Epithelial cell of prostate (primary cell): ENCODE measurements at regions not wholly inside any gene's neighbourhood (a gene's known extent, or its start where the extent isn't known, plus 50 kb on each side); places are given as distances from the start of the nearest gene placed in this dataset.

Experiments used
- DNase-seq: peaks from one replicate; pipeline ENCODE4 v3.0.0-alpha.2; 2011; ENCODE audit warnings: low read depth, low spot score
- H3K27ac ChIP-seq: fragments of 450-650 bp; 2 replicates; pipeline ENCODE4 v1.5.1; 2017; ENCODE audit warnings: mild to moderate bottlenecking

GRCh38 chr17:68750208-68750562, 149.0 kb upstream of the FAM20A start:
- H3K27ac ChIP-seq: no peak overlapping the region
- no peak for DNase-seq

GRCh38 chr17:68749349-68750207, 148.4 kb upstream of the FAM20A start:
- no peak overlapping the region for H3K27ac ChIP-seq
- no peak for DNase-seq

GRCh38 chr17:68748381-68748780, 147.2 kb upstream of the FAM20A start:
- no peak for DNase-seq
- H3K27ac ChIP-seq: no peak overlapping the region

DNA sequence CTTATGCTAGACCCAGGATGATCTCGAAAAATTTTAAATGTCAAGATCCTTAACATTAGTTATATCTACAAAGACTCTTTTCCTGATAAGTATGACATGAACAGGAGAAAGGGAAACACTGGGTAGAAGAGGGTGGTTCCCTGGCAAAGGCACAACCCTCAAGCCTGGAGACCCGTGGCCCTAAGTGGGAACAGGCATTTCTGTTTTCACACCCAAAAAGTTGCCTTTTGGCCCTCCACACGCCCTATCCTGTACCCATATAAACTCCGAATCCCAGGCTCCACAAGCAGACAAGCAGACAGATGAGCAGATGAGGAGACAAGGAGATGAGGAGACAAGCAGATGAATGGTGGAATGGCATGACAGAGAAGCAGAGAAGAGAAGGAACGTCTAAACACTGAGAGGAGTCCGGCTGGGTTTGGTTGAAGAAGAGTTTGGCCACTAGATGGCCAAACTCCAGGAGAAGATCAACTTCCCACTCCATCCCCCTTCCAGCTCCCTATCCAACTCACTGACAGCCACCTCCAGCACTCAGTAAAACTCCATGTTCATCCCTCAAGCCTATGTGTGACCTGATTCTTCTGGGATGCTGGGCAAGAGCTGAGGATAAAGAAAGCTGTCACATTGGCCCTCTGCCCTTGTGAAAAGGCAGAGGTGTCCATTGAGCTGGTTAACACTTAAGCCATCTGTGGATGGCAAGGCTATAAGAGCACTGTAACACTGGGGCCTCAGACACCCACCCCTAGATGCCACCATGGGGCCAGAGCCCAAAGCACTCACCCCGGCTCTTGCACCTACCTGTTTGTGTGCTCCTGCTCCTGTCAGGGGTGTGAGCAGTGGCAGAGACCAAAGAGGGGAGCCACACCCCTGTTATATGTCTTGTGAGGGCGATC, 139.6 kb upstream of the FAM20A start:
- H3K27ac ChIP-seq: no peak overlapping the region
- DNase-seq: no peak

DNA sequence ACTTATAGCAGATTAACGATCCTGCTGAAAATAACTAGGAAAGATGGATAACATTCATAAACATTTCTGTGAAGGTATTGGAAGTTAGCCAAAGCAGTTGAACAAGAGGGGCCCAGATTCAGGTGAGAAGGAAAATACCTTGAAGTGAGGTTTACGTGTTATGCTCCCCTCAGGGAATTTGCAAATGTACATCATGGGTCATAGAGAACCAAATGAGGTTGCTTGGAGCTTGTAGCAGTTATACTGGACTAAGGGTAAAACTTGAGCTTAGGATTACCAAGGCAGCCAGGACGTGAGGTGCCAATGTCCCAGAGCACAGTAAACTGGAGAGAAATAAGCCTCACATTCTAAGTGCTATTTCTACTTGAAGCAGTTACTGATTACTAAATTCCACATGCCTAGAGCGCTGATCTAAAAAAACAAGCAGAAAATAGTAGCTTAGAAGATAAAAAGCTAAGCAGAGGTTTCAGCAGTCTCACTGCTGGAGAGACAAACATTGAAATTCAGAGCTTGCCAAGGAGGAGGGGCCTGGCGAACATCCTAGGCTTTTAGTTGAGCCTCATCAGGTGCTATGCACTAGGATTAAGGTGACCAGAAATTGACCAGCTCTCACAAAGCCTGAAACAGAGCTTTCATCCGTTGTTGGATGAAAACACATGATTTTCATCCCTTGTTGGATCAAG, 136.7 kb upstream of the FAM20A start:
- DNase-seq: no peak
- H3K27ac ChIP-seq: no peak overlapping the region

- no peak for DNase-seq
- H3K27ac ChIP-seq: no peak overlapping the region
These were observed 133.8 kb upstream of the FAM20A start for GRCh38 chr17:68734931-68735330.

GRCh38 chr17:68734187-68734900, 133.2 kb upstream of the FAM20A start:
- no peak for DNase-seq
- no peak overlapping the region for H3K27ac ChIP-seq

DNA sequence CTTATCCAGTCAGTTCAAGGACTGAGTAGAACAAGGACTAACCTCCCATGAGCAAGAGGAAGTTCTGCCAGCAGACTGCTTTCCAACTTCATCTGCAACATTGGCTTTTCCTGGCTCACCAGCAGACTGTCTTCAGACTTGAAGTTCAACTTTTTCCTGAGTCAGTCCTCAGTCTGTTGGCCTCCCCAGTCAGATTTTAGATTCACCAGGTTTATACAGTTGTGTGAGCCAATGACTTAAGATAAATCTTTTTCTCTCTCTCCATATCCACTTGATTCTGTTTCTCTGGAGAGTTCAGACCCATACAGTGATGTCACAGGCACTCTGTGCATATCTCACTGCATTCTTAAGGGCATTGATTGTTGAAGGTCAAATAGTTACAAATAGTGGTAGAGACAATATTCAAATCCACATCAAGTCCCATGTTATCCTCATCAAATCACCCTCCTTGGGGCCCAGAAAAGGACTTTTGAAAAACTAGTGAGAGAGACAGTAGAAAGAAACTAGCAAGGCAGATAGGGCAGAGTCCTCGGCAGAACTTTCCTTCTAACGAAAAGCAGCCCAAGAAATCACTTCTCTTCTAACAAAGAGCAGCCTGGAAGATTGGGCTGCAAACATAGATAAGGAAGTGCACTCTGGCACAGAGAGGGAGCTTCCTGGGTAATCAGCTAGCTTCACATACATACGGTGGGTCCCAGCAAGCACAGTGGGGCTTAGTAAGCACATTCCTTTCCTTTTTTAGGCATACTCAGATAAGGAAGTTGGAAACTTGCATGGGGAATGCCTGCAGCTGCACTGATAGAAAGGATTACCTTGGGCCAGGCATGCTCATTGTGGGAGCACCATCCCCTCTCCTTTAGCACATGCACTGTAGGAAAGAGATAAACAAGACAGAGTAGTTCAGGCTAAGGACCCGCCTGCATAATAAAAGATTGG, 132.3 kb upstream of the FAM20A start:
- no peak for DNase-seq
- H3K27ac ChIP-seq: no peak overlapping the region

GRCh38 chr17:68732301-68732749, 131.2 kb upstream of the FAM20A start:
- no peak for DNase-seq

DNA sequence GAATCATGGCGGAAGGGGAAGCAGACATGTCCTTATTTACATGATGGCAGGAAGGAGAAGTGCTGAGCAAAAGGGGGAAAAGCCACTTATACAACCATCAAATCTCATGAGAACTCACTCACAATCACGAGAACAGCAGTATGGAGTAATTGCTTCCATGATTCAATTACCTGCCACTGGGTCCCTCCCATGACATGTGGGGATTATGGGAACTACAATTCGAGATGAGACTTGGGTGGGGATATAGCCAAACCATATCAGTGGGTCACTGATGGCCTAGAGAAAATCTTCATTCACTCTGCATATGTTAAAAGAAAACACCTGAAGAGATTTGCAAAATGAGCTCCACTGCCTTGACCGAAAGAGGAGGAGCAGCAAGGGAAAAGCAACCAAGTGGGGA, 130.3 kb upstream of the FAM20A start:
- no peak for DNase-seq
- H3K27ac ChIP-seq: no peak overlapping the region

More at GRCh38 chr17:68732301-68732749, 131.2 kb upstream of the FAM20A start:
- H3K27ac ChIP-seq: no peak overlapping the region

GRCh38 chr17:68719431-68719830, 118.3 kb upstream of the FAM20A start:
- DNase-seq: no peak
- H3K27ac ChIP-seq: no peak overlapping the region

- H3K27ac ChIP-seq: no peak overlapping the region
- DNase-seq: no peak
These were observed 117.8 kb upstream of the FAM20A start for GRCh38 chr17:68718926-68719325.

GRCh38 chr17:68718465-68718864, 117.3 kb upstream of the FAM20A start:
- no peak overlapping the region for H3K27ac ChIP-seq
- no peak for DNase-seq

GRCh38 chr17:68714676-68715075, 113.5 kb upstream of the FAM20A start:
- DNase-seq: no peak
- no peak overlapping the region for H3K27ac ChIP-seq

- H3K27ac ChIP-seq: no peak overlapping the region
- no peak for DNase-seq
These were observed 110.7 kb upstream of the FAM20A start for GRCh38 chr17:68711858-68712257.

- H3K27ac ChIP-seq: no peak overlapping the region
- no peak for DNase-seq
These were observed 109.8 kb upstream of the FAM20A start for GRCh38 chr17:68710976-68711375.

DNA sequence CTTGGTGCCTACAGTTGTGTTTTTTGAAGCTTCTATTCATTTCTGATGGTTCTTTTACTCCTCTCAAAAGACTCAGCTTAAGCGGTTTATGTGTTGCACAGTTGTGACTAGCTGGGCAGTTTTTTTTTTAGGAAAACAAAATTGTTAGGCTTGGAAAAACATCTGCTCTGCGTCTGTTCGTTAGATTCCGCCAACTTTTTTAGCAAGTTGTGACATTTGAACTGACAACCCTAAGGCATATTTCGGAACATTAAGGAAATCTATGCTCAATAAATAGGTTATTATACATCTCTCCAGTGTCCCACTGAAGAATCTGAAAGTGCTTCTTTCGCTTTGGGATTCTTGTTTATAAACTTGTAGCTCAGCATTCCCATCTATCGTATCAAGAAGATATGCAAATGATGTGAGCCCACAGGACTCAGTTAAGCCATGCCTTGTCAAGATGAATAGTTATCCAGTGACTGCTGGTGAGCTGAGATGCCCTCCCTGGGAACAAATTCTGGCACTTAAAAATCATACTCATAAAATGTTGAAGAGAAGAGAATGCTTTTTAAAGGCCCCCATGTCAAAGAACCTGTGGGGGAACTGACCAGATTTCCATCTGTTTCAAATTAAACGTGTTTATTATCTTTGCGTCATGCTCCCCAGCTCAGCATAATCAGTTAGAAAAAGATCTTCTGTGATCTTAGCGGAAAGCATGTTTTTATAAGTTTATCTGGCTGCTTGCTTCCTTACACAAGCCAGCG, 109.0 kb upstream of the FAM20A start:
- DNase-seq: no peak
- no peak overlapping the region for H3K27ac ChIP-seq

GRCh38 chr17:68709461-68709860, 108.3 kb upstream of the FAM20A start:
- H3K27ac ChIP-seq: no peak overlapping the region
- no peak for DNase-seq
